SK-N-SH (cell line): ENCODE measurements at regions not wholly inside any gene's neighbourhood (a gene's known extent, or its start where the extent isn't known, plus 50 kb on each side); places are given as distances from the start of the nearest gene placed in this dataset.

Experiments
- EZH2phosphoT487 ChIP-seq: fragments of 200-600 bp; sonication (generic); IDR thresholded peaks from 2 replicates; pipeline ENCODE4 v1.6.1; 2017; ENCODE audit warnings: low read depth, mixed run types, mild to moderate bottlenecking, antibody characterized with exemption, moderate library complexity, borderline replicate concordance
- GABPA ChIP-seq: IDR thresholded peaks from 2 replicates; pipeline ENCODE4 v1.4.0; 2012; ENCODE audit warnings: low read depth, mild to moderate bottlenecking
- JUND ChIP-seq: IDR thresholded peaks from 2 replicates; pipeline ENCODE4 v1.4.0; 2012
- POLR2AphosphoS5 ChIP-seq: IDR thresholded peaks from 2 replicates; pipeline ENCODE4 v1.6.1; 2012; ENCODE audit warnings: low read depth, low read length
- REST ChIP-seq: IDR thresholded peaks from 2 replicates; pipeline ENCODE4 v1.6.1; 2012; ENCODE audit warnings: mild to moderate bottlenecking, low read depth, low read length, moderate library complexity
- TF ChIP-seq, protein P1 (sequence below): fragments of 200-600 bp; sonication (generic); IDR thresholded peaks from 2 replicates; pipeline ENCODE4 v1.6.1; 2017; ENCODE audit warnings: antibody characterized with exemption, mild to moderate bottlenecking, moderate library complexity
- TF ChIP-seq, protein P2 (sequence below): fragments of 150-350 bp; IDR thresholded peaks from 2 replicates; pipeline ENCODE4 v1.6.1; 2016; ENCODE audit warnings: mild to moderate bottlenecking, low read depth, low read length

- TF ChIP-seq POLR2AphosphoS5 (no peak), REST (no peak), EZH2phosphoT487 (no peak), JUND (no peak), GABPA (no peak)
- TF ChIP-seq, protein P1, sequence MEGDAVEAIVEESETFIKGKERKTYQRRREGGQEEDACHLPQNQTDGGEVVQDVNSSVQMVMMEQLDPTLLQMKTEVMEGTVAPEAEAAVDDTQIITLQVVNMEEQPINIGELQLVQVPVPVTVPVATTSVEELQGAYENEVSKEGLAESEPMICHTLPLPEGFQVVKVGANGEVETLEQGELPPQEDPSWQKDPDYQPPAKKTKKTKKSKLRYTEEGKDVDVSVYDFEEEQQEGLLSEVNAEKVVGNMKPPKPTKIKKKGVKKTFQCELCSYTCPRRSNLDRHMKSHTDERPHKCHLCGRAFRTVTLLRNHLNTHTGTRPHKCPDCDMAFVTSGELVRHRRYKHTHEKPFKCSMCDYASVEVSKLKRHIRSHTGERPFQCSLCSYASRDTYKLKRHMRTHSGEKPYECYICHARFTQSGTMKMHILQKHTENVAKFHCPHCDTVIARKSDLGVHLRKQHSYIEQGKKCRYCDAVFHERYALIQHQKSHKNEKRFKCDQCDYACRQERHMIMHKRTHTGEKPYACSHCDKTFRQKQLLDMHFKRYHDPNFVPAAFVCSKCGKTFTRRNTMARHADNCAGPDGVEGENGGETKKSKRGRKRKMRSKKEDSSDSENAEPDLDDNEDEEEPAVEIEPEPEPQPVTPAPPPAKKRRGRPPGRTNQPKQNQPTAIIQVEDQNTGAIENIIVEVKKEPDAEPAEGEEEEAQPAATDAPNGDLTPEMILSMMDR: no peak
- TF ChIP-seq, protein P2, sequence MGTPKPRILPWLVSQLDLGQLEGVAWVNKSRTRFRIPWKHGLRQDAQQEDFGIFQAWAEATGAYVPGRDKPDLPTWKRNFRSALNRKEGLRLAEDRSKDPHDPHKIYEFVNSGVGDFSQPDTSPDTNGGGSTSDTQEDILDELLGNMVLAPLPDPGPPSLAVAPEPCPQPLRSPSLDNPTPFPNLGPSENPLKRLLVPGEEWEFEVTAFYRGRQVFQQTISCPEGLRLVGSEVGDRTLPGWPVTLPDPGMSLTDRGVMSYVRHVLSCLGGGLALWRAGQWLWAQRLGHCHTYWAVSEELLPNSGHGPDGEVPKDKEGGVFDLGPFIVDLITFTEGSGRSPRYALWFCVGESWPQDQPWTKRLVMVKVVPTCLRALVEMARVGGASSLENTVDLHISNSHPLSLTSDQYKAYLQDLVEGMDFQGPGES: no peak
Observed at GRCh38 chr1:239682960-239683359, 296.6 kb downstream of the CHRM3 start.
